ENCODE measurements at regions not wholly inside any gene's neighbourhood (a gene's known extent, or its start where the extent isn't known, plus 50 kb on each side); places are given as distances from the start of the nearest gene placed in this dataset.

DNA sequence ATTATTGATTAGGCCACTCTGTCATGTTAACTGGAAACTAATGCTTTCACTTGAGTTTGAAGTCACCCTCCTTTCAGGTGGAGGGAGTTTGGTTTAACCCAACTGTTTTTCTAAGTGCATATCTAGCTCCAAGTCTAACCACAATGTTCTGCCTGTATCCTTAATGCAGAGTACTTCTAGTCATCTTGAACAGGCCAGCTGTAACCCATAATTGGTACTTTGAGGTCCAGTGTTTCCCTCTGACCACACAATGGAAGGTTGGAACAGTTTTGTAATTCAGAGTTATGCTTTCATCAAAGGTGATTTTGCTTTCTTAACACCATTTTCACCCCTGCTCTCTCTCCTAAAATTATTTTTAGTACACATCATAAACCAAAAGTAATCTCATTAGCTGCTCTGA is 237.2 kb upstream of the DCN start:
- no peak overlapping the region for H3K4me3 ChIP-seq (ENCODE audit: low read depth, low read length)

DNA sequence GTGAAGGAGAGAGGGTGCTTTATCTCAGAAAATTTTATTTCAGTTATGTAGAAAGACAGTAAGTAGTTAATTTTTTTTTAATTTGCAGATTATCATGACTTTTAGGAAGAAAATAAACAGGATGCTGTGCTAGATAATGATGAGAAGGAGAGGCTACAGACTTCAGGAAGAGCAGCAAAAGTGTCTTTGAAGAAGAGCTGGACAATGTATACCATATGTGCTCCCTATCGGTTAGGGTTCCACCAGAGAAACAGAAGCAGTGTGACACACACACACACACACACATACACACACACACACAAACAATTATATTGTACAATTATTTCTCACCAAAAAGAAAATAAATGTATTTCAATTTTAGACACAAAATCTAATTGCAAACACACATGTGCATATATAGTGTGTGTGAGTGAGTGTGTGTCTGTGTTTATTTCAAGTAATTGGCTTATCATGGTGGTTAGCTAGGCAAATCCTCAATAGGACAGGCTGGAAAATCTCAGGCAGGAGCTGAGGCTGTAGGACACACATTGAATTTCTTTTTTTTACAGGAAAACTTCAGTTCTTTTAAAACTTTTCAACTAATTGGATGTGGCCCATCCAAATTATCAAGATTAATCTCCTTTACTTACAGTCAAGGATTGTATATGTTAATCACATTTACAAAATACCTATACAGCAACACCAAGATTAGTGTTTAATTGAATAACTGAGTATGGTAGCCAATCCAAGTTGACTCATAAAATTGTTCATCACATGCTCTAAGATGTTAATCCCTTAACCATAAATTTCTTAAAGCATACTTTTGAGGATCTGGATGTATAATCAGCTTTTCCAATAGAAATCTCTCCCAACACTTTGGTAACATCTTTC is 235.8 kb upstream of the DCN start:
- TF ChIP-seq, protein P1, sequence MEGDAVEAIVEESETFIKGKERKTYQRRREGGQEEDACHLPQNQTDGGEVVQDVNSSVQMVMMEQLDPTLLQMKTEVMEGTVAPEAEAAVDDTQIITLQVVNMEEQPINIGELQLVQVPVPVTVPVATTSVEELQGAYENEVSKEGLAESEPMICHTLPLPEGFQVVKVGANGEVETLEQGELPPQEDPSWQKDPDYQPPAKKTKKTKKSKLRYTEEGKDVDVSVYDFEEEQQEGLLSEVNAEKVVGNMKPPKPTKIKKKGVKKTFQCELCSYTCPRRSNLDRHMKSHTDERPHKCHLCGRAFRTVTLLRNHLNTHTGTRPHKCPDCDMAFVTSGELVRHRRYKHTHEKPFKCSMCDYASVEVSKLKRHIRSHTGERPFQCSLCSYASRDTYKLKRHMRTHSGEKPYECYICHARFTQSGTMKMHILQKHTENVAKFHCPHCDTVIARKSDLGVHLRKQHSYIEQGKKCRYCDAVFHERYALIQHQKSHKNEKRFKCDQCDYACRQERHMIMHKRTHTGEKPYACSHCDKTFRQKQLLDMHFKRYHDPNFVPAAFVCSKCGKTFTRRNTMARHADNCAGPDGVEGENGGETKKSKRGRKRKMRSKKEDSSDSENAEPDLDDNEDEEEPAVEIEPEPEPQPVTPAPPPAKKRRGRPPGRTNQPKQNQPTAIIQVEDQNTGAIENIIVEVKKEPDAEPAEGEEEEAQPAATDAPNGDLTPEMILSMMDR (IDR thresholded peaks at IDR 0.05; ENCODE audit: low read depth, low read length): no peak
- DNase-seq (ENCODE audit: low read depth, low spot score): no peak
- in situ Hi-C loops (cut with HindIII; ENCODE audit: low sequenced_read_pairs): no loop called here
- no peak overlapping the region for H3K4me3 ChIP-seq (ENCODE audit: low read depth, low read length)

More for the DNA sequence above, 237.2 kb upstream of the DCN start:
- in situ Hi-C loops (cut with HindIII; ENCODE audit: low sequenced_read_pairs): no loop called here
- TF ChIP-seq, protein P1 (IDR thresholded peaks at IDR 0.05; ENCODE audit: low read depth, low read length): no peak
- peak; percentile 58 for DNase-seq (ENCODE audit: low read depth, low spot score)

DNA sequence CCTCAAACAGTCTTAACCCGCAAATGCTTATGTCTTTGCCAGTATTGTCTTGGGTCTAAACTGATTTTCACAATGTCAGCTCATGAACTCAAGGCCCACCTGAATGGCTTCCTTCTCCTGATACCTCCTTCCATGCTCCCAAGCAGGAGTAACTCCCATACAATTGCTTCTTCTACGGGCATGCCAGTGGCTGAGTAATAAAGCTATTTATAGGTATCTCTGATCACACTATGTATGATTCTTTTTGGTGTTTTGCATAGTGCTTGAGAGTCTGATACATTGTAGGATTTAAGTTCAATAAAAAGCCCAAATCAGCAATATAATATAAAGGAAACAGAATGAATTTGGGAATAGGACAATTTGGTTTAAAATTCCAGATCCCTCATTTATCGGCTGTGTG is 235.0 kb upstream of the DCN start:
- TF ChIP-seq, protein P1 (IDR thresholded peaks at IDR 0.05; ENCODE audit: low read depth, low read length): no peak
- DNase-seq (ENCODE audit: low read depth, low spot score): no peak
- in situ Hi-C loops (cut with HindIII; ENCODE audit: low sequenced_read_pairs): no loop called here
- H3K4me3 ChIP-seq (ENCODE audit: low read depth, low read length): no peak overlapping the region

DNA sequence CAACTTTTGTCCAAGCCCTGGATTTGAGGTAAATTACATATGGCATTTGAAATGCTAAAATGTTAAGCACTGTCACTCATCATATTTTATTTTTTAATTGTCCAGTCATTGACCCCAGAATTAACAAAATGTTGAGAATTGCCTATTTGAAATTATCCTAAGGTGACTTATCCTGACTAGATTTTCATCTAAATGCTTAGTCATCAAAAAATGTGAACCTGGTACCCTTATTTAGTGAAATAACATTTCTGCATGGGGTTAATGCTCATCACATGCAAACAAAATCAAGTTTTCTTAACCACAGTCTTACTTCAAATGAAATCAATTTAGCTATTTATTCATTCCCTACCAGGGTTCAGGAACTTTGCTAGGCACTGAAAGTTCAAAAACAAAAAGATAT is 232.0 kb upstream of the DCN start:
- H3K4me3 ChIP-seq (ENCODE audit: low read depth, low read length): no peak overlapping the region
- TF ChIP-seq, protein P1 (IDR thresholded peaks at IDR 0.05; ENCODE audit: low read depth, low read length): no peak
- no peak for DNase-seq (ENCODE audit: low read depth, low spot score)
- in situ Hi-C loops (cut with HindIII; ENCODE audit: low sequenced_read_pairs): no loop called here

DNA sequence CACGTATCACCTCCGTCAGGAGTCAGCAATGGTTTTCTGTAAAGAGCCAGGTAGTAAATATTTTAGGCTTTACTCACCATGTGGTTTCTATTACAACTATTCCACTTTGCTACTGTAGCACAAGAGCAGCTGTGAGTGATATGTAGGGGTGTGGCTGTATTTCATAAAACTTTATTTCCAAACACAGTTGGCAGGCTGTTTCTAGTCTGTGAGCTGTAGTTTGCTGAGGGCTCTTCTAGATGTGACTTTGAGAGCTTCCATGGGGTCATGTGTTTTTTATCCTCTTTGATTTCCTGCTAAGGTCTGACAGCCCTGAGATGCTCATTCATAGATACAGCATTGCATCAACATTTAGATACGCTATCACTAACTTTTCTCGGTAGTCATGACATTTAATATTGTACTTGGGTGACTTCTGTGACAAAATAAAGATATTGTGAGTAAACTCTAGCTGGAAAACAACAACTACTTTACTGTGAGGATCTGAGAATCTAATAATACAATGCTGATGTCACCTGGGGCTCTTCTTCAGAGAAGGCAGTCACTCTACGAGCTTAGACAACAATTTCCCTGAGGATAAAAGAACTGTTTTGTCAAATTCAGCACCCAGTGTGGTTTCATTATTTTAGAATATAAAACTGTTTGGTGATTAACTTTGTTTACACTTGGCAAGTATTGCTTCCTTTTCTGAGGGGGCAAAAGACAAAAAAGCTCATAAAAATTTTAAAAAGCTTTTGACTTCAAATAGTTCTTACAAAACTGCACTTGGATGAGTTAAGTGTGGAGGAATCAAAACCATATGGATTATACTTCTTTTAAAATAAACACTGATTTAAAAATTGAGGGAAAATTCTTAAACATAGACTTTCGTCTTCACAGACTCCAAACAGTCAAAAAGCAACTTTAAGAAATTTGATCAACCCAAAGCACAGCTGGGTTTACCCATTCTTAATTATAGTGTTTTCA is 231.2 kb upstream of the DCN start:
- H3K4me3 ChIP-seq (ENCODE audit: low read depth, low read length): no peak overlapping the region
- in situ Hi-C loops (cut with HindIII; ENCODE audit: low sequenced_read_pairs): no loop called here
- DNase-seq (ENCODE audit: low read depth, low spot score): peak; percentile 43
- TF ChIP-seq, protein P1 (IDR thresholded peaks at IDR 0.05; ENCODE audit: low read depth, low read length): no peak

DNA sequence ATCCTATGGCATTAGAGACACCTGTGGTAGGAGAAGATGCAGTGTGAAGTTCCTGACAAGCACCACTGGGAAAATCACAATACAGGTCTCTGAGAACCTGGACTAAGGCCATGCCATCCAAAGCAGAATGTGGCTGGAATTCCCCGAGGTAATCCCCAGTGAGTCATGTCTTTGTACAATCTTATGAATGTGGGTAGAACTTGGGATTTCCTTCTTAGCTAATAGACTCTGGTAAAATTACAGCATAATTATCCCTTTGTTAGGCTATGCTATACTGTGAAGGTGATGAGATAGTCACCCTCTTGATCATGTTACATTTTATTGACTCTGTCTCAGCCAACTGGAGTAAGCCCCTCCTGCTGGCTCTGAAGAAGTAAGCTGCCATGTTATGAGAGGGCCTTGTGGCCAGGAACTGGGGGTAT is 224.3 kb upstream of the DCN start:
- TF ChIP-seq, protein P1 (IDR thresholded peaks at IDR 0.05; ENCODE audit: low read depth, low read length): no peak
- in situ Hi-C loops (cut with HindIII; ENCODE audit: low sequenced_read_pairs): no loop called here
- H3K4me3 ChIP-seq (ENCODE audit: low read depth, low read length): no peak overlapping the region
- peak; percentile 9 for DNase-seq (ENCODE audit: low read depth, low spot score)
